WTC11 (cell line): ENCODE measurements at regions not wholly inside any gene's neighbourhood (a gene's known extent, or its start where the extent isn't known, plus 50 kb on each side); places are given as distances from the start of the nearest gene placed in this dataset.

Source experiments
- ATF1 ChIP-seq: sonication (generic); formaldehyde crosslinking; IDR thresholded peaks from 2 replicates; pipeline ENCODE4 v1.8.1; 2023; ENCODE audit warnings: mild to moderate bottlenecking, moderate library complexity, missing genetic modification reagents
- ELF4 ChIP-seq: sonication (generic); formaldehyde crosslinking; IDR thresholded peaks from 2 replicates; pipeline ENCODE4 v1.8.1; 2022; ENCODE audit warnings: low read depth, mild to moderate bottlenecking, moderate library complexity, missing genetic modification reagents
- FOXP1 ChIP-seq: sonication (generic); formaldehyde crosslinking; IDR thresholded peaks from 2 replicates; pipeline ENCODE4 v1.8.0; 2022; ENCODE audit warnings: missing genetic modification reagents, mild to moderate bottlenecking, moderate library complexity, borderline replicate concordance
- JUN ChIP-seq: sonication (generic); formaldehyde crosslinking; IDR thresholded peaks from 2 replicates; pipeline ENCODE4 v1.8.0; 2023; ENCODE audit warnings: mild to moderate bottlenecking, missing genetic modification reagents
- NR3C1 ChIP-seq: sonication (generic); formaldehyde crosslinking; conservative IDR thresholded peaks from 2 replicates; pipeline ENCODE4 v1.8.1; 2023; ENCODE audit warnings: low read depth, mild to moderate bottlenecking, missing genetic modification reagents
- TEAD4 ChIP-seq: sonication (generic); formaldehyde crosslinking; IDR thresholded peaks from 2 replicates; pipeline ENCODE4 v1.8.0; 2022; ENCODE audit warnings: mild to moderate bottlenecking, missing genetic modification reagents
- TF ChIP-seq, protein P1 (sequence below): fragments of 200-600 bp; IDR thresholded peaks from 2 replicates; pipeline ENCODE4 v1.8.0; 2022; ENCODE audit warnings: antibody characterized with exemption
- TF ChIP-seq, protein P2 (sequence below): sonication (generic); formaldehyde crosslinking; IDR thresholded peaks from 2 replicates; pipeline ENCODE4 v1.8.1; 2023; ENCODE audit warnings: mild to moderate bottlenecking, missing genetic modification reagents, borderline replicate concordance
- TF ChIP-seq, protein P3 (sequence below): sonication (generic); formaldehyde crosslinking; IDR thresholded peaks from 2 replicates; pipeline ENCODE4 v1.8.0; 2022; ENCODE audit warnings: mild to moderate bottlenecking, missing genetic modification reagents
- TF ChIP-seq, protein P4 (sequence below): sonication (generic); formaldehyde crosslinking; IDR thresholded peaks from 2 replicates; pipeline ENCODE4 v1.8.1; 2023; ENCODE audit warnings: mild to moderate bottlenecking, missing genetic modification reagents
- TF ChIP-seq, protein P5 (sequence below): fragments of 250-450 bp; sonication (Bioruptor Pico); IDR thresholded peaks from 2 replicates; pipeline ENCODE4 v1.8.0; 2021; ENCODE audit warnings: mild to moderate bottlenecking

DNA sequence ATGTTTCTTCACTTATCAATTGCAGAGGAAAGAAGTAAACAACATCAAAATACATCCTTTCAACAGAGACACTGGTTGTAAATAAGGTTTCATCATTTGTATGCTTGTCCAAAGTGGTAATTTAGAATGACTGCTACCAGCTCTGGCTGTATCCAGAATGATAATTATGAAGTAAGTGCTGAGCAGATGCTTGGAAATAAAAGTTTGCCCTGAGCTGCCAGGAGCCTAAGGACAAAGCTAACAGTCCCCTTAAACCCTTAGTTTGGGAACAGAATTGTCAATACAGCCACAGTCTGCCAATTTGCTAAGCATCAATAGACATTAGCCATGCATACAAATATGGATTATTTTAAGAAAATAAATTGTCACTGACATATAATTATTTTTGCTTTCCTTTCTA, 147.0 kb upstream of the SLC13A1 start:
- TF ChIP-seq JUN (CRISPR knock-in tag) (no peak), TEAD4 (CRISPR knock-in tag) (no peak), FOXP1 (CRISPR knock-in tag) (no peak), ELF4 (CRISPR knock-in tag) (no peak), NR3C1 (CRISPR knock-in tag) (no peak), ATF1 (CRISPR knock-in tag) (no peak)
- TF ChIP-seq, protein P1, sequence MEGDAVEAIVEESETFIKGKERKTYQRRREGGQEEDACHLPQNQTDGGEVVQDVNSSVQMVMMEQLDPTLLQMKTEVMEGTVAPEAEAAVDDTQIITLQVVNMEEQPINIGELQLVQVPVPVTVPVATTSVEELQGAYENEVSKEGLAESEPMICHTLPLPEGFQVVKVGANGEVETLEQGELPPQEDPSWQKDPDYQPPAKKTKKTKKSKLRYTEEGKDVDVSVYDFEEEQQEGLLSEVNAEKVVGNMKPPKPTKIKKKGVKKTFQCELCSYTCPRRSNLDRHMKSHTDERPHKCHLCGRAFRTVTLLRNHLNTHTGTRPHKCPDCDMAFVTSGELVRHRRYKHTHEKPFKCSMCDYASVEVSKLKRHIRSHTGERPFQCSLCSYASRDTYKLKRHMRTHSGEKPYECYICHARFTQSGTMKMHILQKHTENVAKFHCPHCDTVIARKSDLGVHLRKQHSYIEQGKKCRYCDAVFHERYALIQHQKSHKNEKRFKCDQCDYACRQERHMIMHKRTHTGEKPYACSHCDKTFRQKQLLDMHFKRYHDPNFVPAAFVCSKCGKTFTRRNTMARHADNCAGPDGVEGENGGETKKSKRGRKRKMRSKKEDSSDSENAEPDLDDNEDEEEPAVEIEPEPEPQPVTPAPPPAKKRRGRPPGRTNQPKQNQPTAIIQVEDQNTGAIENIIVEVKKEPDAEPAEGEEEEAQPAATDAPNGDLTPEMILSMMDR, result no peak
- TF ChIP-seq, protein P2, sequence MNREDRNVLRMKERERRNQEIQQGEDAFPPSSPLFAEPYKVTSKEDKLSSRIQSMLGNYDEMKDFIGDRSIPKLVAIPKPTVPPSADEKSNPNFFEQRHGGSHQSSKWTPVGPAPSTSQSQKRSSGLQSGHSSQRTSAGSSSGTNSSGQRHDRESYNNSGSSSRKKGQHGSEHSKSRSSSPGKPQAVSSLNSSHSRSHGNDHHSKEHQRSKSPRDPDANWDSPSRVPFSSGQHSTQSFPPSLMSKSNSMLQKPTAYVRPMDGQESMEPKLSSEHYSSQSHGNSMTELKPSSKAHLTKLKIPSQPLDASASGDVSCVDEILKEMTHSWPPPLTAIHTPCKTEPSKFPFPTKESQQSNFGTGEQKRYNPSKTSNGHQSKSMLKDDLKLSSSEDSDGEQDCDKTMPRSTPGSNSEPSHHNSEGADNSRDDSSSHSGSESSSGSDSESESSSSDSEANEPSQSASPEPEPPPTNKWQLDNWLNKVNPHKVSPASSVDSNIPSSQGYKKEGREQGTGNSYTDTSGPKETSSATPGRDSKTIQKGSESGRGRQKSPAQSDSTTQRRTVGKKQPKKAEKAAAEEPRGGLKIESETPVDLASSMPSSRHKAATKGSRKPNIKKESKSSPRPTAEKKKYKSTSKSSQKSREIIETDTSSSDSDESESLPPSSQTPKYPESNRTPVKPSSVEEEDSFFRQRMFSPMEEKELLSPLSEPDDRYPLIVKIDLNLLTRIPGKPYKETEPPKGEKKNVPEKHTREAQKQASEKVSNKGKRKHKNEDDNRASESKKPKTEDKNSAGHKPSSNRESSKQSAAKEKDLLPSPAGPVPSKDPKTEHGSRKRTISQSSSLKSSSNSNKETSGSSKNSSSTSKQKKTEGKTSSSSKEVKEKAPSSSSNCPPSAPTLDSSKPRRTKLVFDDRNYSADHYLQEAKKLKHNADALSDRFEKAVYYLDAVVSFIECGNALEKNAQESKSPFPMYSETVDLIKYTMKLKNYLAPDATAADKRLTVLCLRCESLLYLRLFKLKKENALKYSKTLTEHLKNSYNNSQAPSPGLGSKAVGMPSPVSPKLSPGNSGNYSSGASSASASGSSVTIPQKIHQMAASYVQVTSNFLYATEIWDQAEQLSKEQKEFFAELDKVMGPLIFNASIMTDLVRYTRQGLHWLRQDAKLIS (CRISPR knock-in tag), result no peak
- TF ChIP-seq, protein P3, sequence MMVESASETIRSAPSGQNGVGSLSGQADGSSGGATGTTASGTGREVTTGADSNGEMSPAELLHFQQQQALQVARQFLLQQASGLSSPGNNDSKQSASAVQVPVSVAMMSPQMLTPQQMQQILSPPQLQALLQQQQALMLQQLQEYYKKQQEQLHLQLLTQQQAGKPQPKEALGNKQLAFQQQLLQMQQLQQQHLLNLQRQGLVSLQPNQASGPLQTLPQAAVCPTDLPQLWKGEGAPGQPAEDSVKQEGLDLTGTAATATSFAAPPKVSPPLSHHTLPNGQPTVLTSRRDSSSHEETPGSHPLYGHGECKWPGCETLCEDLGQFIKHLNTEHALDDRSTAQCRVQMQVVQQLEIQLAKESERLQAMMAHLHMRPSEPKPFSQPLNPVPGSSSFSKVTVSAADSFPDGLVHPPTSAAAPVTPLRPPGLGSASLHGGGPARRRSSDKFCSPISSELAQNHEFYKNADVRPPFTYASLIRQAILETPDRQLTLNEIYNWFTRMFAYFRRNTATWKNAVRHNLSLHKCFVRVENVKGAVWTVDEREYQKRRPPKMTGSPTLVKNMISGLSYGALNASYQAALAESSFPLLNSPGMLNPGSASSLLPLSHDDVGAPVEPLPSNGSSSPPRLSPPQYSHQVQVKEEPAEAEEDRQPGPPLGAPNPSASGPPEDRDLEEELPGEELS, result no peak
- TF ChIP-seq, protein P4, sequence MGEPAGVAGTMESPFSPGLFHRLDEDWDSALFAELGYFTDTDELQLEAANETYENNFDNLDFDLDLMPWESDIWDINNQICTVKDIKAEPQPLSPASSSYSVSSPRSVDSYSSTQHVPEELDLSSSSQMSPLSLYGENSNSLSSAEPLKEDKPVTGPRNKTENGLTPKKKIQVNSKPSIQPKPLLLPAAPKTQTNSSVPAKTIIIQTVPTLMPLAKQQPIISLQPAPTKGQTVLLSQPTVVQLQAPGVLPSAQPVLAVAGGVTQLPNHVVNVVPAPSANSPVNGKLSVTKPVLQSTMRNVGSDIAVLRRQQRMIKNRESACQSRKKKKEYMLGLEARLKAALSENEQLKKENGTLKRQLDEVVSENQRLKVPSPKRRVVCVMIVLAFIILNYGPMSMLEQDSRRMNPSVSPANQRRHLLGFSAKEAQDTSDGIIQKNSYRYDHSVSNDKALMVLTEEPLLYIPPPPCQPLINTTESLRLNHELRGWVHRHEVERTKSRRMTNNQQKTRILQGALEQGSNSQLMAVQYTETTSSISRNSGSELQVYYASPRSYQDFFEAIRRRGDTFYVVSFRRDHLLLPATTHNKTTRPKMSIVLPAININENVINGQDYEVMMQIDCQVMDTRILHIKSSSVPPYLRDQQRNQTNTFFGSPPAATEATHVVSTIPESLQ (CRISPR knock-in tag), result no peak
- TF ChIP-seq, protein P5, sequence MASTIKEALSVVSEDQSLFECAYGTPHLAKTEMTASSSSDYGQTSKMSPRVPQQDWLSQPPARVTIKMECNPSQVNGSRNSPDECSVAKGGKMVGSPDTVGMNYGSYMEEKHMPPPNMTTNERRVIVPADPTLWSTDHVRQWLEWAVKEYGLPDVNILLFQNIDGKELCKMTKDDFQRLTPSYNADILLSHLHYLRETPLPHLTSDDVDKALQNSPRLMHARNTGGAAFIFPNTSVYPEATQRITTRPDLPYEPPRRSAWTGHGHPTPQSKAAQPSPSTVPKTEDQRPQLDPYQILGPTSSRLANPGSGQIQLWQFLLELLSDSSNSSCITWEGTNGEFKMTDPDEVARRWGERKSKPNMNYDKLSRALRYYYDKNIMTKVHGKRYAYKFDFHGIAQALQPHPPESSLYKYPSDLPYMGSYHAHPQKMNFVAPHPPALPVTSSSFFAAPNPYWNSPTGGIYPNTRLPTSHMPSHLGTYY (CRISPR knock-in tag), result no peak
